ENCODE measurements at regions not wholly inside any gene's neighbourhood (a gene's known extent, or its start where the extent isn't known, plus 50 kb on each side); places are given as distances from the start of the nearest gene placed in this dataset.
"Not testable (repeated sequence)": the region's sequence is repeated elsewhere in the genome, so short reads cannot be mapped to it uniquely, and the experiment has no call there.

DNA sequence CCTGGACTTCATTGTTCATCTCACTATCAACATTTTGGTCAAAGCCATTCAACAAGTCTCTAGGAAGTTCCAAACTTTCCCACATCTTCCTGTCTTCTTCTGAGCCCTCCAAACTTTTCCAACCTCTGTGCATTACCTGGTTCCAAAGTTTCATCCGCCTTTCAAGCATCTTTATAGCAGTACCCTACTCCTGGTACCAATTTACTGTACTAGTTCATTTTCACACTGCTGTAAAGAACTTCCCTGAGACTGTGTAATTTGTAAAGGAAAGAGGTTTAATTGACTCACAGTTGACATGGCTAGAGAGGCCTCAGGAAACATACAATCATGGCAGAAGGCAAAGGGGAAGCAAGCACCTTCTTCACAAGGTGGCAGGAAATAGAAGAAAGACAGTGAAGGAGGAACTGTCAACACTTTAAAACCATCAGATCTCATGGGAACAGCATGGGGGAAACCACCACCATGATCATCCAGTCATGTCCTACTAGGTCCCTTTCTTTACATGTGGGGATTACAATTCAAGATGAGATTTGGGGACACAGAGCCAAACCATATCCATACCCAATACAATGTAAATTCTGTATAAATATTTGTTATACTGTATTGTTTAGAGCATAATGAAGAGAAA, 109.7 kb downstream of the C12orf75 start:
- TF ChIP-seq, protein P1, sequence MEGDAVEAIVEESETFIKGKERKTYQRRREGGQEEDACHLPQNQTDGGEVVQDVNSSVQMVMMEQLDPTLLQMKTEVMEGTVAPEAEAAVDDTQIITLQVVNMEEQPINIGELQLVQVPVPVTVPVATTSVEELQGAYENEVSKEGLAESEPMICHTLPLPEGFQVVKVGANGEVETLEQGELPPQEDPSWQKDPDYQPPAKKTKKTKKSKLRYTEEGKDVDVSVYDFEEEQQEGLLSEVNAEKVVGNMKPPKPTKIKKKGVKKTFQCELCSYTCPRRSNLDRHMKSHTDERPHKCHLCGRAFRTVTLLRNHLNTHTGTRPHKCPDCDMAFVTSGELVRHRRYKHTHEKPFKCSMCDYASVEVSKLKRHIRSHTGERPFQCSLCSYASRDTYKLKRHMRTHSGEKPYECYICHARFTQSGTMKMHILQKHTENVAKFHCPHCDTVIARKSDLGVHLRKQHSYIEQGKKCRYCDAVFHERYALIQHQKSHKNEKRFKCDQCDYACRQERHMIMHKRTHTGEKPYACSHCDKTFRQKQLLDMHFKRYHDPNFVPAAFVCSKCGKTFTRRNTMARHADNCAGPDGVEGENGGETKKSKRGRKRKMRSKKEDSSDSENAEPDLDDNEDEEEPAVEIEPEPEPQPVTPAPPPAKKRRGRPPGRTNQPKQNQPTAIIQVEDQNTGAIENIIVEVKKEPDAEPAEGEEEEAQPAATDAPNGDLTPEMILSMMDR (IDR thresholded peaks at IDR 0.05), result no peak

DNA sequence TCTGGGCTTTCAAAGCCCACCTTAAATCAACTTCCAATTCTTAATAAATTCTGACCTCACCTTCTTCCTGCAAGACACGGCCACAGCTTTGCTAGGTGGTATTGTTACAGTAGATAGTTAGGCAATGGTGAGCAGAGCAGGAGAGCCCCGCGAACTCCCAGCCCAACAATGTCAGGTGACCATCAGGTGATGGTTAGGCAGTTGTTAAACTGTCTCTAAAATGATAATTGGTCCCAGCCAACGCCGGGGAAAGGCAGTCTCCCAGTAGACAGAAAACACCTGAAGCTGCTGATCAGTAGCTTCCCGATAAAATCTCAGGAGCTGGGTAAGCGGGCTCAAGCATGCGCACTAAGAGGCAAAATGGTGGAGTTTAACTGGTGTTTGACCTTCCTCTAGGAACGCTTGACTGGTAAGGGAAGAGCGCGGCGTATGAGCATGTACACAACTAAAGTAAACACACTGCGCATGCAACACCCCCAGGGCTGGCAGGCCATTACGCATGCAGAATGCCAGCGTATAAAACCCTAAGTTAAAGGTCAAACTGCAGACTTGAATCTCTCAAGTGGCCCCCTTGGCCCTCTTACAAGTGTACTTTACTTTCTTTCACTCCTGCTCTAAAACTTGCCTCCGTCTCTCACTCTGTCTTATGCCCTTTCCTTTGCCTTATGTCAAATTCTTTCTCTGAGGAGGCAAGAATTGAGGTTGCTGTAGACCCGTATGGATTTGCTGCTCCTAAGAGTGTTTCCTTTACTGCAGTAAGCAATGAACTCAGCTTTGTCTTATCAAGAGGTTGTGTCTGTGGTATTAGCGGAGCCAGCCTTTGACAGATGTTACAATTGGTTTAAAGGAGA, 113.5 kb downstream of the C12orf75 start:
- H3K4me3 ChIP-seq, result no peak overlapping the region
- no peak for ATAC-seq
- no peak for DNase-seq
- TF ChIP-seq, protein P1 (IDR thresholded peaks at IDR 0.05), result no peak
- intact Hi-C loops (cut with DNase I), result no loop called here
- H3K27ac ChIP-seq, result no peak overlapping the region
- no peaks in the 10 kb centered on the region for H3K4me1 ChIP-seq
- H3K9me3 ChIP-seq, result no peaks in the 10 kb centered on the region
- no peaks in the 10 kb centered on the region for H3K36me3 ChIP-seq
- H3K27me3 ChIP-seq, result no peaks in the 10 kb centered on the region

More for the DNA sequence above, 109.7 kb downstream of the C12orf75 start:
- Histone ChIP-seq H3K27ac (no peak overlapping the region), H3K27me3 (no peaks in the 10 kb centered on the region), H3K4me1 (no peaks in the 10 kb centered on the region), H3K9me3 (no peaks in the 10 kb centered on the region), H3K36me3 (no peaks in the 10 kb centered on the region), H3K4me3 (no peak overlapping the region)
- intact Hi-C loops (cut with DNase I), result no loop called here
- DNase-seq (no peak), ATAC-seq (no peak)

GRCh38 chr12:105444653-105445102, 114.2 kb downstream of the C12orf75 start:
- TF ChIP-seq, protein P1 (IDR thresholded peaks at IDR 0.05), result no peak
- Histone ChIP-seq H3K4me1 (no peaks in the 10 kb centered on the region), H3K27me3 (no peaks in the 10 kb centered on the region), H3K27ac (no peak overlapping the region), H3K4me3 (no peak overlapping the region), H3K9me3 (no peaks in the 10 kb centered on the region), H3K36me3 (no peaks in the 10 kb centered on the region)
- intact Hi-C loops (cut with DNase I), result no loop called here
- ATAC-seq, result no peak
- DNase-seq, result no peak

DNA sequence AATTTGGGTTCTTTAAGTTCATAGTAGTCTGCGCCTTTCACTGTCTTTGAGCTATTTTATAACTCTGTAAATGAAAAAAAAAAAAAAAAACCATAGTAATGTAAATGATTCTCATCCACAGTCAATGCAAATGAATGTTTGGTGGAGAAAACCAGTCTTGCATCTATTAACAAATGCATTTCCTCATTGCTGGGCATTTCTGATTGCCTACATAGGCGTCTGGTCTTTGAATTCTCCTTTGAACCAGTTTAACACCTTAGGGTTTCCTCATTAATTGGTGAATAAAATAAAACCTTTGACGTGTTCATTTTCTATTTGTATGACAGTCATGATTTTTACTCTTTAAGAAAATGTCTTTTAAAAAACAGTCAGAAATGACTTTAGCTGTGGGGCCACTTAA, 114.8 kb downstream of the C12orf75 start:
- TF ChIP-seq, protein P1 (IDR thresholded peaks at IDR 0.05), result no peak
- H3K4me3 ChIP-seq, result no peak overlapping the region
- no peaks in the 10 kb centered on the region for H3K4me1 ChIP-seq
- intact Hi-C loops (cut with DNase I), result no loop called here
- H3K27me3 ChIP-seq, result no peaks in the 10 kb centered on the region
- ATAC-seq, result no peak
- DNase-seq, result no peak
- H3K27ac ChIP-seq, result no peak overlapping the region
- no peaks in the 10 kb centered on the region for H3K9me3 ChIP-seq
- H3K36me3 ChIP-seq, result no peaks in the 10 kb centered on the region

DNA sequence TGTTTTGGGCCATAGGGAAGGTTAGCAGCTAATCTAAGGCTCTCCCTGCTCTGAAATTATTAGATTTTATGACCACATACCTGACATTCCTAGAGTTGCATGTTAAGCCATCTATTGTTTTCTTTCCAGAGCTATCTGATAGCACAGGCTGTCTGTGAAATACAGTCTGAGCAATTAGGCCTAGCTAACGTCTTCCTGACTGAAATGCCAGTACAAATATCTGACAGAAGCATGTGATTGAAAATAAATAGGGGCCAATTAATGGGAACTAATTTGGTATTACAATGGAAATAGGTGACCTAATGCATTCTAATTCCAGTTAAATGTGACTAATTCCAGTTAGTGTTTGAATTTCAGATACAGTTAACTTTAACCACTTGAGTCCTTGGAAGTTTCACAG, 115.2 kb downstream of the C12orf75 start:
- DNase-seq (no peak), ATAC-seq (no peak)
- Histone ChIP-seq H3K4me3 (no peak overlapping the region), H3K4me1 (no peaks in the 10 kb centered on the region), H3K27ac (no peak overlapping the region), H3K9me3 (no peaks in the 10 kb centered on the region), H3K27me3 (no peaks in the 10 kb centered on the region), H3K36me3 (no peaks in the 10 kb centered on the region)
- TF ChIP-seq, protein P1 (IDR thresholded peaks at IDR 0.05), result no peak
- intact Hi-C loops (cut with DNase I), result no loop called here

GRCh38 chr12:105446460-105446859, 116.0 kb downstream of the C12orf75 start:
- H3K27ac ChIP-seq; ATAC-seq; H3K27me3 ChIP-seq; H3K36me3 ChIP-seq; DNase-seq; H3K4me1 ChIP-seq; H3K4me3 ChIP-seq; H3K9me3 ChIP-seq; intact Hi-C loops (cut with DNase I): not testable (repeated sequence)
